SK-N-SH (cell line): ENCODE measurements at regions not wholly inside any gene's neighbourhood (a gene's known extent, or its start where the extent isn't known, plus 50 kb on each side); places are given as distances from the start of the nearest gene placed in this dataset.
"Not testable (repeated sequence)": the region's sequence is repeated elsewhere in the genome, so short reads cannot be mapped to it uniquely, and the experiment has no call there.

Source experiments
- CTCF ChIA-PET: fragments of 300-600, 350-600 bp; formaldehyde crosslinking; extraction: SDS; loops from one replicate; lab custom pipeline; 2021; lab: Yijun Ruan, JAX
- POLR2A ChIA-PET: fragments of 350-600 bp; sonication (Branson Sonifier 250); formaldehyde crosslinking; extraction: SDS; loops from one replicate; lab custom pipeline; 2020; ENCODE audit warnings: antibody characterized with exemption, inconsistent platforms; lab: Yijun Ruan, JAX
- DNase-seq: peaks from one replicate; pipeline ENCODE4 v3.0.0; 2012
- H2AFZ ChIP-seq: fragments of 200-600 bp; sonication (generic); 2 replicates; pipeline ENCODE4 v1.8.1; 2016; ENCODE audit warnings: antibody characterized with exemption, mild to moderate bottlenecking, low read depth
- H3F3A ChIP-seq: fragments of 200-600 bp; sonication (generic); replicated peaks from 2 replicates; pipeline ENCODE3; 2016; ENCODE audit warnings: antibody characterized with exemption, mild to moderate bottlenecking; ENCODE audit not compliant: insufficient read depth
- H3K27ac ChIP-seq, 2 experiments: fragments of 200-500 bp in 1 of 2; fragments of 200-600 bp in 1 of 2; sonication (Bioruptor generic) in 1 of 2; sonication (generic), shearing (Covaris generic) in 1 of 2; 2 replicates each; pipeline versions ENCODE4 v1.5.1 to v1.6.1; 2014 to 2016; ENCODE audit warnings: low read depth in 2 of 2, inconsistent platforms in 1 of 2, low read length in 1 of 2, mild to moderate bottlenecking in 1 of 2, mixed read lengths in 1 of 2
- H3K27me3 ChIP-seq: fragments of 200-600 bp; sonication (generic), shearing (Covaris generic); 2 replicates; pipeline ENCODE4 v1.6.1; 2016; ENCODE audit warnings: mixed run types; ENCODE audit not compliant: insufficient read depth
- H3K36me3 ChIP-seq, 2 experiments: fragments of 200-500 bp in 1 of 2; fragments of 200-600 bp in 1 of 2; sonication (Bioruptor generic) in 1 of 2; sonication (generic) in 1 of 2; replicated peaks in 1 of 2; 2 replicates each; pipeline versions ENCODE3 to v1.5.1; 2014 to 2016; ENCODE audit warnings: low read length in 1 of 2, mild to moderate bottlenecking in 1 of 2; ENCODE audit not compliant: insufficient read depth in 2 of 2, control insufficient read depth in 1 of 2
- H3K4me1 ChIP-seq, 2 experiments: fragments of 200-500 bp in 1 of 2; fragments of 200-600 bp in 1 of 2; sonication (Bioruptor generic) in 1 of 2; sonication (generic), shearing (Covaris generic) in 1 of 2; 2 replicates each; pipeline versions ENCODE4 v1.5.1 to v1.6.1; 2014 to 2016; ENCODE audit warnings: low read depth in 1 of 2, low read length in 1 of 2, mixed run types in 1 of 2; ENCODE audit not compliant: insufficient read depth in 2 of 2, control insufficient read depth in 1 of 2
- H3K4me2 ChIP-seq: fragments of 200-600 bp; sonication (generic), shearing (Covaris generic); 2 replicates; pipeline ENCODE4 v1.6.1; 2017; ENCODE audit warnings: mixed run types
- H3K4me3 ChIP-seq, 2 experiments: fragments of 200-500 bp in 1 of 2; fragments of 200-600 bp in 1 of 2; sonication (Bioruptor generic) in 1 of 2; sonication (generic), shearing (Covaris generic) in 1 of 2; 2 replicates each; pipeline versions ENCODE4 v1.5.1 to v1.8.1; 2014 to 2016; ENCODE audit warnings: low read depth in 2 of 2, inconsistent platforms in 1 of 2, low read length in 1 of 2, mild to moderate bottlenecking in 1 of 2, mixed read lengths in 1 of 2, moderate library complexity in 1 of 2
- H3K79me2 ChIP-seq: fragments of 200-600 bp; sonication (generic); 2 replicates; pipeline ENCODE4 v1.8.1; 2017; ENCODE audit warnings: mild to moderate bottlenecking; ENCODE audit not compliant: insufficient read depth
- H3K9ac ChIP-seq: fragments of 200-600 bp; sonication (generic); 2 replicates; pipeline ENCODE4 v1.6.1; 2017; ENCODE audit warnings: mixed run types
- H3K9me2 ChIP-seq: fragments of 200-600 bp; sonication (generic); 2 replicates; pipeline ENCODE4 v1.6.1; 2017; ENCODE audit warnings: mixed run types
- H3K9me3 ChIP-seq: fragments of 200-600 bp; sonication (generic); 2 replicates; pipeline ENCODE4 v1.6.1; 2017; ENCODE audit warnings: mixed run types, mild to moderate bottlenecking, moderate library complexity
- H4K20me1 ChIP-seq: fragments of 200-600 bp; sonication (generic); 2 replicates; pipeline ENCODE4 v1.6.1; 2017; ENCODE audit warnings: mild to moderate bottlenecking, mixed run types; ENCODE audit not compliant: insufficient read depth
- CHD2 ChIP-seq: fragments of 150-350 bp; IDR thresholded peaks from 2 replicates; pipeline ENCODE4 v1.6.1; 2018; ENCODE audit warnings: low read length; ENCODE audit not compliant: partially characterized antibody
- ELF1 ChIP-seq: IDR thresholded peaks from 2 replicates; pipeline ENCODE4 v1.4.0; 2012
- EP300 ChIP-seq, 2 experiments: IDR thresholded peaks; 2 replicates each; pipeline versions ENCODE4 v1.4.0 to v1.6.1; 2012; ENCODE audit warnings: borderline replicate concordance in 1 of 2, low read depth in 1 of 2, low read length in 1 of 2
- FOSL2 ChIP-seq: IDR thresholded peaks from 2 replicates; pipeline ENCODE4 v1.4.0; 2012; ENCODE audit warnings: low read depth, mild to moderate bottlenecking, moderate library complexity, borderline replicate concordance
- GATA2 ChIP-seq: sonication (generic); formaldehyde crosslinking; IDR thresholded peaks from 2 replicates; pipeline ENCODE4 v1.5.0; 2020; ENCODE audit warnings: mild to moderate bottlenecking, missing genetic modification reagents
- POLR2AphosphoS5 ChIP-seq: IDR thresholded peaks from 2 replicates; pipeline ENCODE4 v1.6.1; 2012; ENCODE audit warnings: low read depth, low read length
- RCOR1 ChIP-seq: fragments of 150-350 bp; IDR thresholded peaks from 2 replicates; pipeline ENCODE4 v1.6.1; 2017; ENCODE audit warnings: antibody characterized with exemption, low read length
- REST ChIP-seq: IDR thresholded peaks from 2 replicates; pipeline ENCODE4 v1.6.1; 2012; ENCODE audit warnings: mild to moderate bottlenecking, low read depth, low read length, moderate library complexity
- SIN3A ChIP-seq: IDR thresholded peaks from 2 replicates; pipeline ENCODE4 v1.6.1; 2012; ENCODE audit warnings: low read depth, mild to moderate bottlenecking, low read length, moderate library complexity, borderline replicate concordance
- SMC3 ChIP-seq: IDR thresholded peaks from 2 replicates; pipeline ENCODE4 v1.6.1; 2012; ENCODE audit warnings: low read depth, low read length, improper control_type of control experiment
- TAF1 ChIP-seq: IDR thresholded peaks from 2 replicates; pipeline ENCODE4 v1.6.1; 2012; ENCODE audit warnings: low read depth, mild to moderate bottlenecking, low read length, moderate library complexity, borderline replicate concordance
- TCF12 ChIP-seq: IDR thresholded peaks from 2 replicates; pipeline ENCODE4 v1.4.0; 2012
- USF1 ChIP-seq: IDR thresholded peaks from 2 replicates; pipeline ENCODE4 v1.4.0; 2012; ENCODE audit warnings: low read depth, borderline replicate concordance
- WGBS: methylation state at CpG from one replicate; pipeline ENCODE4 v1.1.6; 2017; ENCODE audit warnings: low lambda C conversion rate; 5-methylcytosine and 5-hydroxymethylcytosine counted together

GRCh38 chr1:60662486-60663044 lies 419.8 kb upstream of the NFIA start (continued):
- no peak for TF ChIP-seq REST
- no peak for TF ChIP-seq RCOR1
- TF ChIP-seq, all 33 proteins: peak for 0

- H3K9me3 ChIP-seq: no peaks in the 10 kb centered on the region
- DNase-seq: no peak
Measured at GRCh38 chr1:60657926-60658325, 424.4 kb upstream of the NFIA start.

GRCh38 chr1:60655679-60656355 lies 426.5 kb upstream of the NFIA start:
- Histone ChIP-seq H4K20me1 (no peaks in the 10 kb centered on the region), H3K27ac (peak overlapping the region in 1 of 2 experiments; percentile 53; a peak in 2 of 4 replicates), H3K27me3 (no peaks in the 10 kb centered on the region), H2AFZ (no peak overlapping the region), H3K79me2 (no peaks in the 10 kb centered on the region), H3K9me3 (no peaks in the 10 kb centered on the region), H3K4me2 (no peak overlapping the region), H3K9me2 (no peaks in the 10 kb centered on the region), H3K9ac (no peak overlapping the region), H3K4me1 (peaks cover 0 to 5% of the 10 kb centered on the region in 2 experiments; a peak in 2 of 4 replicates), H3K4me3 (no peak overlapping the region), H3F3A (no peaks in the 10 kb centered on the region), H3K36me3 (no peaks in the 10 kb centered on the region)
- peak; percentile 17 for DNase-seq
- ChIA-PET CTCF (interaction anchor here (0.7 to 1.4 kb wide), 5 partner anchors 16 to 394 kb away, joined by 3 to 5 read pairs (median 3); no protein-coding TSS in a partner anchor), POLR2A (no interaction called here)
- TF ChIP-seq CHD2: peak; percentile 44
- TF ChIP-seq EP300 (IDR thresholded peaks at IDR 0.05; ENCODE audit: borderline replicate concordance in 1 of 2, low read depth in 1 of 2, low read length in 1 of 2): peak in 1 of 2 experiments; percentile 63; a peak in 1 of 4 replicates
- TF ChIP-seq GATA2 (CRISPR knock-in tag): peak; percentile 86
- no peak for TF ChIP-seq FOSL2
- 4% methylated on average over 2 of the region's 2 CpGs for WGBS

More at GRCh38 chr1:60657926-60658325, 424.4 kb upstream of the NFIA start:
- Histone ChIP-seq H4K20me1 (no peaks in the 10 kb centered on the region), H3K27ac (no peak overlapping the region), H3K9ac (no peak overlapping the region), H2AFZ (no peak overlapping the region), H3K36me3 (no peaks in the 10 kb centered on the region), H3K4me2 (no peak overlapping the region), H3K79me2 (no peaks in the 10 kb centered on the region), H3K9me2 (no peaks in the 10 kb centered on the region), H3K4me1 (peaks cover 0 to 8% of the 10 kb centered on the region in 2 experiments; a peak in 2 of 4 replicates), H3F3A (no peaks in the 10 kb centered on the region), H3K4me3 (no peak overlapping the region), H3K27me3 (no peaks in the 10 kb centered on the region)
- WGBS: 61% methylated on average over 4 of the region's 4 CpGs
- CTCF ChIA-PET: interaction anchor here (1.6 kb wide), 1 partner anchor 21 kb away, joined by 3 read pairs; no protein-coding TSS in a partner anchor
- POLR2A ChIA-PET: no interaction called here
- TF ChIP-seq USF1: no peak
- TF ChIP-seq SMC3: no peak
- no peak for TF ChIP-seq POLR2AphosphoS5
- TF ChIP-seq ELF1: no peak
- no peak for TF ChIP-seq TAF1
- TF ChIP-seq RCOR1: no peak
- TF ChIP-seq TCF12: no peak
- no peak for TF ChIP-seq SIN3A

- 86% methylated on average over 20 of the region's 32 CpGs for WGBS
- H2AFZ ChIP-seq, DNase-seq, H3K79me2 ChIP-seq, H3K27ac ChIP-seq, H3K9ac ChIP-seq, H3K4me3 ChIP-seq, H3K36me3 ChIP-seq, H3K9me2 ChIP-seq, H3F3A ChIP-seq, H3K4me2 ChIP-seq, H3K9me3 ChIP-seq, H3K27me3 ChIP-seq, H3K4me1 ChIP-seq, H4K20me1 ChIP-seq, POLR2A ChIA-PET: not testable (repeated sequence)
- CTCF ChIA-PET: interaction anchor here (1.3 kb wide), 1 partner anchor 15 kb away, joined by 3 read pairs; no protein-coding TSS in a partner anchor
Measured at GRCh38 chr1:60640033-60640551, 442.3 kb upstream of the NFIA start.
